ENCODE measurements at regions not wholly inside any gene's neighbourhood (a gene's known extent, or its start where the extent isn't known, plus 50 kb on each side); places are given as distances from the start of the nearest gene placed in this dataset.

DNA sequence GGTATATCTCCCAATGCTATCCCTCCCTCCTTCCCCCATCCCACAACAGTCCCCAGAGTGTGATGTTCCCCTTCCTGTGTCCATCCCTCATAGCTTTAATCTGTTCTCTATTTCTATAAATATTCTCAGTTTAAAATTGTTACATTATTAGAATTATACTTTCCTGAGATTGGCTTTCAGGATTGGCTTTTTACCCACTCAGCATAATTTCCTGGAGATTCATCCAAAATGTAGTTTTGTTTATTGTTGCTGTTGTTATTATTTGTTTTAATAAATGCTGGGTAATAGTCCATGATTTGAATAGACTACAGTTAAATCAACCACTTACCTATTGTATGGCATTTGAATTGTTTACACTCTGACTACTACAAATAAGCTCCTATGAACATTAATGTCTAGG lies 936.4 kb downstream of the FAT4 start:
- FAIRE-seq (no peak), DNase-seq (ENCODE audit: insufficient read length, low spot score) (no peak)

DNA sequence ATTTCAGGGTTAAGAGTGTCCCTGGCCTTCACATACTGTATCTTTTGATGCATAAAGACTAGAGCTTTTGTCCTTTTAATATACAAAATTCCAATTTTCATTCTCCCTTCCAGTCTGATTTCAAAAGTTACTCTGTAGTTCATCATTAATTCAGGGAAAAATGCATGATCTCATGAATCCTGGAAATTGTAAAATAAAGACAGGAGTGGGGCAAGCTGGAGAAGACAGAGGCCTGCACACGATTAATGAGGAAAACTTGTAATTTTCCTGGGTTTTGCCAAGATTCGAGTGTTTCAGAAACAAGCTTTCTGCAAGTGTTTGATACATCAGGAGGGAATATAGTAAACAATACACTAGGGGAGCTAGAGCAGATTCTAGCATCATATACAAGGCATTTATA lies 947.9 kb downstream of the FAT4 start:
- FAIRE-seq (no peak), DNase-seq (ENCODE audit: insufficient read length, low spot score) (no peak)

DNA sequence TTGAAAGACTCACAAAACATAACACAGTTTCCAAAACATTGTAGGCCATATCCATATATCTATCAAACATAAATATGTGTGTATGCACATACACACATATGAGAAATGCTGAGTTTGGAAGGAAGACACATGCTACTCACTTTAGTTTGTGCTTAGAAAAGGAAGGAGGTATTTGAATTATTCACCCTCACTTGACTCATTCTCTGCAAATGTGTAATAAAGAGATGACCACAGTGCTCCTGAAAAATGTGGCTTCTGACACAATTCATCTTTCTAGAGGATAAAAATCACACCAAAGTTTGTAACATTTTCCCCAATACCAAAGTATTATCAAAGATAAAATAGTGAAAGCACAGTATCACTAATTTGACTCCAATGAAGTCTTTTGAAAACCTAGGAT lies 950.1 kb downstream of the FAT4 start:
- peak; percentile 5 for DNase-seq (ENCODE audit: insufficient read length, low spot score)
- FAIRE-seq = no peak

DNA sequence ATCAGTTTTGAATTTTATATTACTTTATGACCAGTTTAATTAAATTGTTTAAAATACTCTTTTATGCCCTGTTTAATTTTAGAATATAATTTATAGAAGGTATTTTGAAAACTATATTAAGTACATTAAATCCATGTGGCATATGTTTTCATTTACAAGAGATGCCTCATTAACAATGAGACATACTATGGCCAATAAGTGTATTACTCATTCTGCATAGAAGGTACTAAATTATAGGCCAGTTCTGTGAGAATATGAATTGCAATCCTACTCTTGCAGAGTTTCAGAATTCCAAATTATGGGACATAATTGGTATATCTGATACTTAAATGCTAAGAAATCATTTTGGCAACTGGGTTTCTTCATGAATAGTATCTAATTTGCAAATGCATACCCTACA lies 951.1 kb downstream of the FAT4 start:
- DNase-seq (ENCODE audit: insufficient read length, low spot score) (no peak), FAIRE-seq (no peak)

DNA sequence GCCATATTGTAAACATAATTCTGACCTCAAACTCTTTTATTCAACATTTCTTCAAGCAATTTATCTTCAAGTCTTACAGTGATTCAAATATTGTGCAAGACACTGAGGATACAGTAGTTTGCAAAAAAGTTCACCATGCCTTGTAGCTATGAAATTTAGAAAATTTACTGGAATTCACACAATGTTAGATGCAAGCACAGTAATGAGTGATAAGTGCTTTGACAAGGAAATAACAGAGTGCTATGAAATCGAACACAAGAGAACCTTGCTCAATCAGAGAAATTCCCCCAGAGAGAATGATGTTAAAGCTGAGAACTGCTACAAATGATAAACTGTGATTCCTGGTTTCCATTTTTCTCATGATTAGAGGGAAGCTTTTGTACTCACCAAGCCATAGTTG lies 952.9 kb downstream of the FAT4 start:
- FAIRE-seq (no peak), DNase-seq (ENCODE audit: insufficient read length, low spot score) (peak; percentile 5)

DNA sequence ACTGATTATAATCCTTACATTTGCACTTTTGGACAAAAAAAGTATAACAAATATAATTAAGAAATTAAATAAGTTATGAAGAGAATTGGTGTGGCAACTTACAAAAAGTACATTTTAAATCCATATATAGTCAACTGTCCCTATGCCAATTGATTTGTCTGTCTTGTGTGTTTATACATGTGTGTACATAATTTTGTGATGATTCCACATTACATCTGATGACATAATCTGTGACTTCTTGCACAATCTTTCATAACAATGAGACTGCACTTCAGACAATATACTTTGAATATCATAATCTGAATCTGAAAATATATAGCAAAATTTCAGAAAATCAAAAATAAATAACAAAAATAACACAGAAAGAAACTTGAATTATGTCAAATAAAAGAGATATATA lies 953.4 kb downstream of the FAT4 start:
- FAIRE-seq (no peak), DNase-seq (ENCODE audit: insufficient read length, low spot score) (no peak)

DNA sequence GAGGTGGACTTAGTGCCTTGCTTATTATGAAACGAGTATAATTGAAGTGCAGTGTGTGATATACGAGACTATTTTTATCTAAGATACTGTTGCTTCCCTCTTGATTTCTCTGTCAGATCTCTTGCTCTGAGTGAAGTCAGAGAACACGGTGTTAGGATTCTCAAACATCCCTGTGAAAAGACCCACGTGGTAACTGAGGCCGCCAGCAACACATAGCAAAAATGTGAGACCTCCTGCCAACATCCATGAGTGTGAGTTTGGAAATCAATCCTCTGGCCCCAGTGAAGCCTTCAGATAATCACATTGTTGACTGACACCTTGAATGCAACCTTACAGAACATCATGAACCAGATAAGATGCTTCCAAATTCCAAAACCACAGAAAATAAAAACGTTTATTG lies 954.4 kb downstream of the FAT4 start:
- no peak for FAIRE-seq

DNA sequence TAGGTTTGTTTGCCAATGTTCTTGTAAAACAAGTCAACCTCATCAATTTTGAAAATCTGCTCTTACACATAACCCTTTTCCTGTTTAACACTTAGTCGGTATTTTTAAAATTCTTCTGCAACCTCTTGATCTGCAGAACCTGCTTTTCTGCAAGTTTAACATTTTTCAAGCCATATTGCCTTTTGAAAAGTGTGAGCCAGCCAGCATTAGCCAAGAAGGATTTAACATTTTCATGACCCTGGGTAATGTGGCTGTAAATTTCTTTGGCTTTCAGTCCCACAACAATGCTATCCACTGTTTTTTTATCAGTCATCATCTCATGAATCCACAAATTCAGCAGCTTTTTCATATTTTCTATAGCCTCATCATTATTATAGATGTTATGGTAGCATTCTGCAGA lies 956.5 kb downstream of the FAT4 start:
- FAIRE-seq (no peak), DNase-seq (ENCODE audit: insufficient read length, low spot score) (no peak)

More for the DNA sequence above, 954.4 kb downstream of the FAT4 start:
- DNase-seq (ENCODE audit: insufficient read length, low spot score) = no peak

DNA sequence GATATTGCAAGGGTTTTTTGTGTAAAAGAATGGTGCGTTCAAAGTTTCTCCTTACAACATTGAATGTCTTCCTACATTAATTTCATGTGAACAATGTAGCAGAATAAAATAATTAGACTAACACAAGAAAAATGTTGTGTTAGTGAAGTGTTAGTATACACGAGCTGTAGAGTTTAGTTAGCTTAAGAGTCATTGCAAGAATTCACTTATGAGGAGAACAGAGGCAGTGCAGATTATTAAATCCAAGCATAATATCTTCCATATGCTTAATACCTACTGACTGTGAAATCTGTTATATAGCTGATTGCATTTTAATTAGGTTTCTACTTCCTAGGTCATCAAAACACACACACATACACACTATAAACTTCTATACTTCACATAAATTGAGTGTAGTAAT lies 959.0 kb downstream of the FAT4 start:
- DNase-seq (ENCODE audit: insufficient read length, low spot score) (no peak), FAIRE-seq (no peak)

DNA sequence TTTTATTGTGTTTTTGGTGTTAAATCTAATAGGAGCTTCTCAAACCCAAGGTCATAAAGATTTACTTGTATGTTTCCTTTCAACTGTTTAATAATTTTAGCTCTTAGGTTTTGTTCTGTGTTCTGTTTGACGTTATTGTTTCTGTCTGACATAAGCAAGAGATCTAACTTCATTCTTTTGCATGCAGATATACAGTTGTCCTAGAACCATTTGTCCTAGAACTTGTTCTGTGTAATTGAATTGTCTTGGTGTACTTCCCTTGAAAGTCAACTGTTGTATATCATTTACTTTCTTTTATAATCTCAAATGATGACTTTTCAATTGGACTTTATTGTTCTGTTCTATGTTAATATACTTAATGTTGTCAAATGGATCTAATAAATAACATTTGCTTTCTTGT lies 977.1 kb downstream of the FAT4 start:
- DNase-seq (ENCODE audit: insufficient read length, low spot score) (no peak), FAIRE-seq (no peak)

DNA sequence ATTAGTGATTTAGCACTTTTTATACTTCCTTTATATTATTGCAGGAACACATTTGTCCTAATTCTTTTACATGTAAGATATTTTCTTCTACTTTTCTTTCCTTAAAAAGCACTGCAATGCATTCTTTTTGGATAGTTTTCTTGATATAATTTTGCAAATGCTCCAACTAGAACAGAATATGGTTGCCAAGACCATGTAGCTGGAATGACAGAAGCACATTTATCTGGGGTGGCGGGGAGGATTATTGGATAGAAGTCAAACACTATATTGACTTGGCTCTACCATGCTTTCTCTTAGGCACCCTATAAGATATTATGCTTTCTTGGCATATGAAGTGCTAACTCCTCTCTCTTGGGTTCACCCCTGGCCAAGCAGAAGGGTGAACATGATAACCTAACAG lies 983.5 kb downstream of the FAT4 start:
- DNase-seq (ENCODE audit: insufficient read length, low spot score) = no peak
- FAIRE-seq = no peak

DNA sequence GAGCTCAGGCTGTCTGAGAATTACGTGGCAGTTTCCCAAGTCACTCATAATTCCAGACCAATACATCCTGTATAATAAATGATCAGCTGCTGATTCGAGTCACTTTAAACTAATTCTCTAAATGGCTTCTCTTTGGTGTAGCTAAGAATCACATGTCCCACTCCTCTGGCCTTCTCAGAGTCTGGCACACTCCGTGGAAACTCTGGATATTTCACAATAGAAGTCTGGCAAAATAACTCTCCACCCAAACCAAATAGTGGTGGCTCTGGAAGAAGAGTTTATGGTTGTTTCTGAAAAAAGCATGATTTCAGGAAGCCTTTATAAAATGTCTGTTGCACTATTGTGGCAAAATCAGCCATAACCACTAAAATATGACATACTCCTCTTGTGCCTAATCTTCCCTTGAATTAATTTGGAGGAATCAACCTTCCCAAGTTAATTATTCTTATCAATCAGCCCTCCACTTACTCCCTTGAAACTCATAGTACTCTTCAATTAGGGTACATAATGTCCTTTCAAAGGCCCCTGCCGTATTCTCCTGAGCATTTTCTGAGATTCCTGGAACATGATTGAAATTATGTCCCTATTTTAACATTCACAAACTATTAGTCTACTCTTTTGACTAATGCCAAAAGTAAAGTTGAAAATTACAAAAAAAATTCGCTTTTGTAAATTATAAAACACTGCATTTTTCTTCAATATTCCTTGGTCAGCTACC lies 991.6 kb downstream of the FAT4 start:
- DNase-seq (ENCODE audit: insufficient read length, low spot score) = no peak
- FAIRE-seq = no peak

DNA sequence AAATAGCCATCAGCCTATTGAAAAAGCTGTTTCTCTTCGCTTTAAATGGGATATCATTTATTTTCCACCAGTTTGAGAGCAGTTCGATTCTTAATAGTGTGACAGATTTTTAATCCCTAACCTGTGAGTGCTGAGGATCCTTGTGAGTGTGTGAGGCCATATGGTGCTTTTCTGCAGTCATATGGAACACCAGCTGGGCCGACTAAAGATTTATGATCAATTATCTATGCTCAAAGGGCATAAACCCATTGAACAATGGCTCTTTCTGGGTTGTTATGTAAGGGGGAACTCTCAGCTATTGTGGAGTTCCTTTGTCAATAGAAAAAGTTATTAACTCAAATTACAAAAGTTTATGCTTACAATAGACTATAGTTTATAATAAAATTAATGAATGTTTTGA lies 1003.6 kb downstream of the FAT4 start:
- FAIRE-seq = no peak

DNA sequence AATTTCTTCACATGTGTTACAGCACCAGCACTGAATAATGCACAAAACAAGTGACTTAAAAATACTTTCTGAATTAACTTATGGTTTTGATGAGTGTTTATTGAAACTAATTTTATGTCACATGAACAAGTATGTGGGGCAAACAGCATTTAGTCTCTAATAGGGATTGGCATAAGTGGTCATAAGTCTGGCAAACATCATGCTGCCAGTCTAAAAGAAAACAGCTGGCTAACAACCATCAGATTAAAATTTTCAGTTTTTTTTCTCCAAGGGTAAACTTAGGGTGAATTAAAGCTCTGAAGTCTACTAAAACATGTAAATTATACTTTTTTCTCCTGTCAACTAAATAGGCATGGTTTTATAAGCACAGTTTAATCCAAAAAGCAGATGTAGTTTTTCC lies 1014.2 kb downstream of the FAT4 start:
- FAIRE-seq (no peak), DNase-seq (ENCODE audit: insufficient read length, low spot score) (no peak)

More for the DNA sequence above, 1003.6 kb downstream of the FAT4 start:
- no peak for DNase-seq (ENCODE audit: insufficient read length, low spot score)

DNA sequence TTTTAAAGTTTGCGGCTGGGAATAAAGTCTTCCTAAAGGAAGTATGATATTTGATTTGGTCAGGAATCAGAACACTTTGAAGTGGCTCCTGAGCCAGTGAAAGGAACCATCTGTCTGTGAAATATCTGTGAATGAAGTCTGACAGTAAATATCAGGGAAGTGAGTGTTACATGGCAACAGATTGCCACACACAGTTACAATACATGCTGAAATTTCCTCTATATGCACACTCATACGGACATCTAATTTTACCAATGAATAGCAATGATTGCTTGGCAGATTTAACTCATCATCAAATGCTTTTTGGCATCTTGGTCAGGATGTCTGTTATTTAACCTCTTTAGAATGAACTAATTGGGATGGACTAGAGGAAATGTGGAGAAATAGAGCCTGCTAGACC lies 1023.8 kb downstream of the FAT4 start:
- DNase-seq (ENCODE audit: insufficient read length, low spot score) (no peak), FAIRE-seq (no peak)

DNA sequence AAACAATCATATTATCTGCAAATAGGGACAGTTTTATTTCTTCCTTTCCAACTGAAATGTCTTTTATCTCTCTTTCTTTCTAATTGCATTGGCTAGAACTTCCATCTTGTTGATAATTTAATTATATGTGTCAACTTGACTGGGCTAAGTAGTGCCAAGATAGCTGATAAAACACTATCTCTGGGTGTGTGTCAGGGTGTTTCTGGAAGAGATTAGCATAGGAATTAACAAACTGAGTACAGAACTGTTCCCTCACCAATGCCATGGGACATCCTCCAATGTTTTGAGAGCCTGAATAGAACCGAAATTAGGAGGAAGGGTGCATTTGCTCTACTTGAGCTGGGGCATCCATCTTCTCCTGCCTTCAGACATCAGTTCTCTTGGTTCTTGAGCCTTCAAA lies 1027.2 kb downstream of the FAT4 start:
- FAIRE-seq = no peak
- DNase-seq (ENCODE audit: insufficient read length, low spot score) = no peak

DNA sequence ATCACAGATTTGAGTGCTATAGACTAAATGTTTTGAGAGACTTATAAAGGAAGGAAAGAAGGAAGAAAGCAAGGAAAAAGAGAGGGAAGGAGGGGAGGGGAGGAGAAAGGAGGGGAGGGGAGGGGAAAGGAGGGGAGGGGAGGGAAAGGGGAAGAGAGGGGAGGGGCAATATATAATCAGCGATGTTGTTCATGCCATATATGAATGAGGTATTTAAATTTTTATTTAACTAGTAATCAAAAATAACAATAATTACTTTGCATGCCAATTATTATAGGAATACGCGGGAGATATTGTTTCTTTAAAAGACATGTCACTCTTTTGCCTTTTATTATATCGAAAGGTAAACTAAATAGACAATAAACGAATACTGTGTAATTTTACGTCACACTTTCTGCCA lies 1029.7 kb downstream of the FAT4 start:
- FAIRE-seq (no peak), DNase-seq (ENCODE audit: insufficient read length, low spot score) (no peak)

DNA sequence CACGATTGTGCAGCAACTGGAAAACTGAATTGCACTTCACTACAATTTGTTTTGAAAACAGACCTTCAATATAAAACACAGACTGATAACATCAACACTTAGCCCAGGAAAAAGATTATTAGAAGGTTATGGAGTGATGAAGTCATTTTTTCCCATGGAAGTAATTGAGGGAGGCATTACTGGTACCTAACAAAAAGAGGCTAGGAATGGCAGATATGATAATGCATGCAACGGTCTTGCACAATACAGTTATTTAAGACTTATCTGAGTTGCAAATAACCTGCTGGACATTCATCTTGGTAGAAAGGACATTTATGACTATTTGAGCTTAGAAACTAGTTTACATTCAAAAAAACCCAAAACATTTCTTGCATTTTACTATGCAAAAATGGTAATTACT lies 1031.9 kb downstream of the FAT4 start:
- no peak for FAIRE-seq
- no peak for DNase-seq (ENCODE audit: insufficient read length, low spot score)

DNA sequence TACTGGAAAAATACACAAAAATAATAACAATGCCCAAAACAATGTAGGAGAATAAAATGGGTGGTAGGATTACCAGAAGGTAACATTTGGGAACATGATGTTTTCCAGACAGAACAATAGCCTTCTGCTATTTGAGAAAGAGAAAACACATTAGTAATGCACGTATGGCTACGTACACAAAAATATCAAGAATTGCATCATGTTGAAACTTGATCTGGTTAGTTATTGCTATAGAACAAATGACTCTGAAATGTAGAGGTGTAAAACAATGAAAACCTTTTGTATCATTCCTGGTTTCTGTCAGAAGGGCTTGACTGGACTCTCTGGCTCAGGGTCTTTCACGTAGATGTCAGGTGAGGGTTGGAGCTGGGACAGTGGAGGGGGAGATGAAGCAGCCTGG lies 1040.0 kb downstream of the FAT4 start:
- no peak for DNase-seq (ENCODE audit: insufficient read length, low spot score)
- FAIRE-seq = no peak

DNA sequence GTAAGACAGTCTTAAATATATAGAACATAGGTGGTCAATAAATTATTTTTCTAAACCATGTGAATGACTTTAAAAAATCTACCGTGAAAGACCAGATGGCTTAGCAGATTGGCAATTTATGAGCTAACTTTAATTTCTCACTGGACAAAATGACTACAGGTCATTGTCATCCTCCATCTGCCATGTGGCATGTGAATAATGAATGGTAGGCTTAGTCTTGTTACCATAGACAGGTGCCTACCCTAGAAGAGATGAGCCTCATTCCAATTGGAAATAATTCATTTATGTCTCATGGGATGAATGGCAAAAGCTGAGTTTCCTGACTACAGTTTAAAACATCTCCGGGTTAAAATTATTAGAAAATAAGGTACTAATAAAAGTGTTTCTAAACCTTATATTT lies 1043.3 kb downstream of the FAT4 start:
- FAIRE-seq (no peak), DNase-seq (ENCODE audit: insufficient read length, low spot score) (no peak)

DNA sequence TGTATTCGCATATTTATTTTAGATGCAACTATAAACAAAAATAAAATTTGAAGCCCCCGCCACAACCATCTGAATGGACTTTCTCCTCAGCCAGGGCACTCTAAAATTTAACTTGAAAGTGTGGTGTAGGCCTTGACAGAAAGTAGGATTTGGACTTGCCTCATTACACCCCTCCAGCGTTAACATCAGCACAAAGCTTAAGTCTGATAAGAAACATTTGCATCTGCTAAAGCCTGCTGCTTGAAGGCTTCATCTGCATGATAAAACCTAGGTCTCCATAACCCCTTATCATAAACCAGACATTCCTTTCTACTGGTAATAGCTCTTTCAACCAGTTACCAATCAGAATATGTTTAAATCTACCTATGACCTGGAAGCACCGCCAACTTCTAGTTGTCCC lies 1046.5 kb downstream of the FAT4 start:
- FAIRE-seq (no peak), DNase-seq (ENCODE audit: insufficient read length, low spot score) (no peak)

DNA sequence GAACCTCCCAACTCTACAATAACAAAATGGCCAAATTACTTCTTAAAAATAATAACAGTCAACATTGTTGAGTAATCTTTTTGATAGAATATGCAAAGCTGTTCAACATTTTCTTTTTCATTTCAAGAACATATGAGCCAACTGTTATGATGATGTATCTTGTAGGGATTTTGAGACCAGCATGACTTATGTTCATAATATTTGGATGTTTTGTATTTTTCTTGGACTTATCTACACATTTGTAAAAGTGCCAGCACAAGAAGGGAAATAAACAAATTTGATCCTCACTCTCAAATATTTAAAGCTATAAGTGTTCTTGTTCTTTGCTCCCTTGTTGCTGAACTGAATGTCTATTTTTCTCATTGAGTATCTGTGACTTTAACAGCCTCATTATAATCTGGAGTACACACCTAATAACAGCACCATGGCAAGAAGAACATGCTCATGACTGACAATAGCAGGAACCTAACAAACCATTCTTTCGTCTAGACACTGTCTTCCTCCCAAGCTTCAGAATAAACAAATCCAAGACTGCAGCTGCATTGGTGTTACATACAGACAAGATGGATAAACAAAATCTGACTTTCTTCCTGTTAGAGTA lies 1049.7 kb downstream of the FAT4 start:
- DNase-seq (ENCODE audit: insufficient read length, low spot score) (no peak), FAIRE-seq (no peak)

DNA sequence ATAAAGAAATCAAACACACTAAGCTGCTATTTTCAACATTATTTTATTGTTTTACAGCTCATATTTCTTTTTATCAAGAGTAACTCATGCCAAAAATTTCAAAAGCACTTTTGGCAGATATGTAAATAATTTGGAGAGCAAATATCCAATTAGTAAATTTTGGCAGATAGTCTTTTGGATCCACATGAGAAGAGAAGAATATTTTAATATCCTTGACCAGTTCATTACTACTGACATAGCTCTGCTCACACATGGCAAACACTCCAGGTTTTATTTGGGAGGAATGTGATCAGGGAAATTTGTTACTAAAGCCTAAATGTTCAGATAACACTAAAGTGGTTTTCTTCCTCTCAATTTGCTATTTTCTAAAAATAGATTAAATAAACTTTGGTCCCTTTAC lies 1054.3 kb downstream of the FAT4 start:
- no peak for FAIRE-seq
- DNase-seq (ENCODE audit: insufficient read length, low spot score) = no peak

Data from HTR-8/SVneo (cell line).